Right hindlimb (tissue), 1 donor: ENCODE measurements at regions not wholly inside any gene's neighbourhood (a gene's known extent, or its start where the extent isn't known, plus 50 kb on each side); places are given as distances from the start of the nearest gene placed in this dataset.
"Not testable (repeated sequence)": the region's sequence is repeated elsewhere in the genome, so short reads cannot be mapped to it uniquely, and the experiment has no call there.

Experiments used
- DNase-seq: peaks from one replicate; pipeline ENCODE4 v3.0.0-alpha.2; 2018

GRCh38 chr3:73234354-73235014, 173.0 kb downstream of the EBLN2 start:
- no peak for DNase-seq

GRCh38 chr3:73235768-73236167, 174.3 kb downstream of the EBLN2 start:
- no peak for DNase-seq

- no peak for DNase-seq
Observed at GRCh38 chr3:73236867-73237266, 175.4 kb downstream of the EBLN2 start.

- no peak for DNase-seq
Observed at GRCh38 chr3:73243740-73244139, 182.3 kb downstream of the EBLN2 start.

- DNase-seq, result no peak
Observed at GRCh38 chr3:73245459-73245858, 184.0 kb downstream of the EBLN2 start.

DNA sequence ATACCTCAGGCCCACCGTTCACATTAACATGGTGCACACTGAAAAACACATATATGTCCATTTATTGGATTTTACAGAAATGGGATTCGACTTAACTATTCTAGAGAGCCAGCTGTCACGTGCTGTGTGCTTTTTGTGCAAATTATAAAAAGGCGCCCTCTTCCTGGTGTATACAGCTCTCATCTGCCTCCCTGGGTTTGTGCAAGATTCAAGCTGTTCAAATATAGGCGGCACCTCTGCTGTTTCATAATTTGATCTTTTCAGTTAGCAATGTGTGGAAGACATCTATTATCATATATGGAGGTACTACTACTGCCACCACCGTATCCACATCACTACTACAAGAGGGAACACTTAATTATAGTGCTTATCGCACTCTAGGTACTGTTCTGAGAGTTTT, 187.6 kb downstream of the EBLN2 start:
- DNase-seq, result no peak

GRCh38 chr3:73254062-73254461, 192.6 kb downstream of the EBLN2 start:
- DNase-seq, result no peak

- no peak for DNase-seq
Observed at GRCh38 chr3:73255609-73256029, 194.2 kb downstream of the EBLN2 start.

DNA sequence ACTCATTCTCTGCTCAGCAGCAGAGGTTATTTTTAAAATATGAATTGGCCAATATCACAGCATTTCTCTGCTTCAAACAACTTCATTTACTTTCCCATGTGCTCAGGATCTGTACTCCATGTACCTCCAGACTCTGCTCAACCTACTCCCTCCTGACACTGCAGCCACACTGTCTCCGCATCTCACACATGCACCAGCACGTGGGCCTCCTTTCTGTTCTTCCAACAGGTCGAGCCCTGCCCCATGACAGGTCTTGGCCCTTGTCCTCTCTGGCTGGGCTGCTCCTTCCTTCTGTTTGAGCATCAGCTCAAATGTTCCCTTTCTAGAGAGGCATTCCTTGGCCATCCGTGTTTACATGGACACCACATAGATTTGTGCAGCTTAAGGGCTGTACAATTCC, 195.7 kb downstream of the EBLN2 start:
- no peak for DNase-seq

- DNase-seq, result no peak
Observed at GRCh38 chr3:73258057-73258456, 196.6 kb downstream of the EBLN2 start.

DNA sequence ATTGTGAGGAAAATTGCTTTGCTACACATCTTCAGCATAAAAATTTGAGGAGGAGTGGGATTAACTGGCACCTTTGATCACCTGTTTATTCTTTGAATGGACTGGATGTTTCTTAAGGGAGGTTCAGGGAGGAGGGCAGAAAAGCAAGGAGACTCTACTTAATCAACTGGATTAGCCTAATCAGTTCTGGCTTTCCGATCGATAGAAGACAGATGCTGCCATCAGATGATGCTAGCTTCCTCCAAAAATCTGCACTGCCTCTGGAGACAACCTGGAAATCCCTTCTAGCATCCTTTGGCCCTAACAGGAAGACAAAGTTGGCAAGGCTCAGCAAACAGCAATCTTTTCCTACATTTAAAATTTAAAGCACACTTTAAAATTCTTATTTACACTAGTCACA, 197.8 kb downstream of the EBLN2 start:
- DNase-seq, result no peak

DNA sequence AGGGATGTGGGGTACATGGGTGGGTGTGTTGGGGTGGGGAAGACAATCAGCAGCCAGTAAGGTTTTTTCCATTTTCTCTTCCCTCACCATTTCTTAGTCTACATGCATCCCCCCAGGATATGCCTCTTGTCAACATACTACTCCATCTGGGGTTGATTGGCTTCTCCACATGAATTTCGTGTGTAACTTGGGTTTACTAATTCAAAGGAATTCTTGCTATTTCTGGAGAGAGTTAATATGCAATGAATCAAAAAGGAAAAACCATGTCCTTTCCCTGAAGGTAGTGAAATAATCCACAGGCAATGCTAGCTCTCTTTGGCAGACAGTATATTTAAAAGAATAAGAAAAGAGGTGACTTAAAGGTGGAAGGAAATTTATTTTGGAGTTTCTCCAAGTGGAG, 198.4 kb downstream of the EBLN2 start:
- no peak for DNase-seq

DNA sequence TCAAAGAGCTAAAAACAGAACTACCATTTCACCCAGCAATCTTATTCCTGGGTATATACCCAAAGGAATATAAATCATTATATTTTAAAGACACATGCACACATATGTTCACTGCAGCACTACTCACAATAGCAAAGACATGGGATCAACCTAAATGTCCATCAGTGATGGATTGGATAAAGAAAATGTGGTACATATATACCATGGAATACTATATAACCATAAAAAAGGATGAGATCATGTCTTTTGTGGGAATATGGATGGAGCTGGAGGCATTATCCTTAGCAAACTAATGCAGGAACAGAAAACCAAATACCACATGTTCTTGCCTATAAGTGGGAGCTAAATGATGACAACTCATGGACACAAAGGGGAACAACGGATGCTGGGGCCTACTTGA, 205.1 kb downstream of the EBLN2 start:
- not testable (repeated sequence) for DNase-seq

DNA sequence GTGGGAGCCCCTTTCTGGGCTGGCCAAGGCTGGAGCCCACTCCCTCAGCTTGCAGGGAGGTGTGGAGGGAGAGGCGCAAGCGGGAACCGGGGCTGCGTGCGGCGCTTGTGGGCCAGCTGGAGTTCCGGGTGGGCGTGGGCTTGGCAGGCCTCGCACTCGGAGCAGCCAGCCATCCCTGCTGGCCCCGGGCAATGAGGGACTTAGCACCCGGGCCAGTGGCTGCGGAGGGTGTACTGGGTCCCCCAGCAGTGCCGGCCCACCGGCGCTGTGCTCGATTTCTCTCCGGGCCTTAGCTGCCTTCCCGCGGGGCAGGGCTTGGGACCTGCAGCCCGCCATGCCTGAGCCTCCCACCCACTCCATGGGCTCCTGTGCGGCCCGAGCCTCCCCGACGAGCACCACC, 207.7 kb downstream of the EBLN2 start:
- not testable (repeated sequence) for DNase-seq

GRCh38 chr3:73270839-73271483, 209.5 kb downstream of the EBLN2 start:
- no peak for DNase-seq

GRCh38 chr3:73273341-73273740, 211.9 kb downstream of the EBLN2 start:
- no peak for DNase-seq

GRCh38 chr3:73280746-73281145, 219.3 kb downstream of the EBLN2 start:
- no peak for DNase-seq

- no peak for DNase-seq
Observed at GRCh38 chr3:73284472-73284871, 223.0 kb downstream of the EBLN2 start.

- DNase-seq, result no peak
Observed at GRCh38 chr3:73291541-73291940, 230.1 kb downstream of the EBLN2 start.

DNA sequence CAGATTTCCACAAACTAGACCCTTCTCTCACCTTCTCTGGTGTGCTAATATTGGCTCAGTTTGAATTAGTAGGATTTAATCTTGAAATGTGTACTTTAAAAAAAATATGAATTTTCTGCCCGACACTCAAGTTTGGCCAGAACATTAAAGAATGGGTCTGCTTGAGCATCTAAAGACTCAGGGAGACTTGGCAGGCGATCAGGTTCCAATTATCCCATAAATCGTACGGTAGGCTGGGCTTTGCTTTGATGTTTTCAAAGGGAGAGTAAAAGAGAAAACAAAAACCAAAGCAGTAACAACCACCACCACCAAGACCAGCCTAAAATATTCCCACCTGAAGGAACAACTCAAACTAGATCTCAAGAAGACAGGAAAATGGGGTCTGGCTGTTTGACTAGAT, 230.8 kb downstream of the EBLN2 start:
- no peak for DNase-seq

- DNase-seq, result no peak
Observed at GRCh38 chr3:73294537-73294936, 233.1 kb downstream of the EBLN2 start.

DNA sequence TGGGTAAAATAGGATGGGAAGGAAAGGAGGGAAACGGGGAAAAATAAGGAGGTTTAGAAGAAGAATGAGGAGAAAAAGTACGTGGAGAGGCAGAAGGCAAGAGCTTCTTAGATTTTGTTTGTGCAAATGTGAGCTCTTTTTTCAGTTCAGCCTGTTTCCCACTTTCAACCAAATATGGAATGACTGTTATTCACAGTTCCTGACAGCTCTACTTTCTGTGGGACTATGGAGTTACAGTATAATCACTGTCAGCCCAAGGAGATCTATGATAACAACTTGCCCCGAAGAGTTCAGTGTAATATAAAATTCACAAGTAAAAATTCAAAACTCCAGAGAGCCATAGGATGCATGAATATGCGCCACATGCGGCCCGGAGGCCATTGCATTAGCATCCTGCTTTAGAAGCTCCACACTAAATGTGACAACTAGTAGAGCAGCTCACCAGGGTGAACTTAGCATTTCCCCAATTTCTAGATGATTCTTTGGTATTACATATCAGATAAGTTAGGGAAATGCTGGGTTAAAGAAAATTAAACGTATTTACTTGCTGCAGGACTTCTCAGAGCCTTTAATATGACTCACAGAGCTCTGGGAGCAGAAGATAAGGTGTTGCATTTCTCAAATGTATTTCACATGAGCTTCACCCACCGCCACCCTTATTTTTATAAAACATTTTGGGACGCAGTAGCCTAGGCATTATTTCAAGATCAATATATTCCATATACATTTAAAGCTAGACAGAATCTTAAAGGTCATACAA, 234.6 kb downstream of the EBLN2 start:
- no peak for DNase-seq

DNA sequence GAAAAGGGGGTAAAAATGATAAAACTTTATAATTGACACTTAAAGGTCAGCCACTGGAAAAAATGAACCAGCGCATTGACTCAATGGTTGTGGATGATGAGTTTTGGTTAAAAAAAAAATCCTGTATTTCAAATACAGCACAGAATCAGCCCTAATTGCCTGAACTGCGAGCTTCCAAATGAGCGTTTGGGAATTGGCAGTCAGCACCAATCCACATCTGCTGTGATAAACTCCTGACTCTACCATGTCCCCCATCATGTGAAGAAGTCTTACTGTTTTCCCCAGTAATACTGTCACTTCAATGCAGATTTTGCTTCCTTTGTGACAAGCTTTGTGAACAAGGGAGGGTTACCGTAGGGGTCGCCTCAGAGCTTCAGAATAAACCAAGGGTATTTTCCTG, 235.4 kb downstream of the EBLN2 start:
- no peak for DNase-seq
